ENCODE measurements at regions not wholly inside any gene's neighbourhood (a gene's known extent, or its start where the extent isn't known, plus 50 kb on each side); places are given as distances from the start of the nearest gene placed in this dataset.

DNA sequence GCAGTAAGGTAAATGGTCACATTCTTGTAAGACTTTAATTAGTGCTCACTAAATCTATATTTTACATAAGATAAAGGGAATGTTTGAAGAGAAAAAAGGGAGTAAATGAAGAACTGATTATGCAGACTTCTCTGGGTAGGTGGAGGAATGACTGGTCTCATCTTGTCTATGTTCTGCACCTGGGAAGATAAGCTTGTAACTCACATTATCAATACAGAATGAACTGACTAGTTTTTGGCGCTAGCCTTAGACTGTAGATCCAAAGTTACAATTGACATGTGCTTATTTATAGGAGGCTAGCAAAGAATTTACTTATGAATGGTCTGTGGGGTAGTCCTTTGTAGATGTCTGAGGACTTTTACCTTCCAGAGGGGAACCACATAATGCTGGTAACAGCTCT is 214.9 kb upstream of the RAB4A start:
- Histone ChIP-seq H3K9me3 (replicated peaks in 1 of 11) (peaks cover 0 to 12% (median 4%) of the 10 kb centered on the region in 11 experiments; a peak in 8 of 22 replicates), H3K36me3 (no peaks in the 10 kb centered on the region), H3K4me1 (peaks cover 0 to 11% (median 5%) of the 10 kb centered on the region in 10 experiments; a peak in 8 of 20 replicates), H4K20me1 (no peaks in the 10 kb centered on the region; a peak in 1 of 22 replicates), H3K4me2 (no peak overlapping the region), H3K27ac (no peak overlapping the region), H3K9ac (no peak overlapping the region), H3K27me3 (0 out of 22 replicates have a peak, but pooled peaks cover 0 to 6% (median 0%) of the 10 kb centered on the region in 11 experiments), H3K4me3 (no peak overlapping the region)
- TF ChIP-seq Cebpa-rat (IDR thresholded peaks at IDR 0.05), result no peak

DNA sequence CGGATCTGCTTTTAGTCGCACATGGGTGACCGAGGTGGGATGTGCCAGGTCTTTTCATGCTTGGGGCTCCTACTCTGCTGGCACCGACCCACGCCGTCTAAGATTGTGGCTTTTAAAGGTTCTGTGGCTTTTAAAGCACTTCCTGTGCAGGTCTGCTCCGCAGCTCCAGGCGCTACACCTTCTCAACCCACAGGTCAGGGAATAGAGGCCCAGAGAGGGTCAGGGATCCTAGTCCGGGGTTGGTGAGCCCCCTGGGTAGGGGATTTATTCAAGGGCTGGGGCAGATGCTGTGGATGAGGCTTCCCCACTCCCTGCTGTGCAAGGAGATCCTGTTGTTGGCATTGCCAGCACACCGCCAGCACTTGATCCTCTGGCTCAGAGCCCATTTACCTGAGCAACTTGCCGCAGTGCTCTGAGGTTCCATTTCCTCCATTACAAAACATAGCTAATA is 212.8 kb upstream of the RAB4A start:
- peaks cover 0 to 20% (median 10%) of the 10 kb centered on the region in 10 experiments; a peak in 14 of 20 replicates for H3K4me1 ChIP-seq
- H3K9ac ChIP-seq, result no peak overlapping the region
- H3K4me2 ChIP-seq, result peak overlapping the region in 6 of 11 experiments; percentile 2 to 37 (median 12); a peak in 6 of 22 replicates
- no peaks in the 10 kb centered on the region for H3K9me3 ChIP-seq (replicated peaks in 1 of 11)
- TF ChIP-seq Cebpa-rat (IDR thresholded peaks at IDR 0.05), result no peak
- no peaks in the 10 kb centered on the region; a peak in 1 of 22 replicates for H4K20me1 ChIP-seq
- no peaks in the 10 kb centered on the region for H3K36me3 ChIP-seq
- 0 out of 22 replicates have a peak, but pooled peaks cover 0 to 6% (median 0%) of the 10 kb centered on the region in 11 experiments for H3K27me3 ChIP-seq
- H3K4me3 ChIP-seq, result no peak overlapping the region
- H3K27ac ChIP-seq, result no peak overlapping the region

DNA sequence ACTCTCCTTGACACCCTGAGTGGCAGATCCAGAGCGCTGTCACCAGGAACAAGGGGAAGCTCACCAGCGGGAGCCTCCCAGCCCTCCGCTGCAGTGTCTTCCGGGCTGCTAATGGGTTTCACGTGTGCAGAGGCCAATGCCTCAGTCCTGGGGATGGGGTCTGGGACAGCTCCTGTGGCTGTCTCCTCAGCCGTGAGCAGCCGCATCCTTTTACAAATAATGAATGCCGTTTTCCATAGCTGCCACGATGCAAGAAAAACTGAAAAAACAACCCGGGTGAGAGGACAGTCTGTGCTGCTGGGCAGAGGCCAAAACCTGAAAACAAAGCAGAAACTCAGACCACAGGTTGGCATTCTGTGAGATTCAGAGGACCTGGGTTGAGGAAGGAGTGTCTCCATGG is 212.2 kb upstream of the RAB4A start:
- Histone ChIP-seq H4K20me1 (no peaks in the 10 kb centered on the region; a peak in 1 of 22 replicates), H3K36me3 (no peaks in the 10 kb centered on the region), H3K4me2 (0 out of 22 replicates have a peak overlapping the region, but pooled peaks of 1 of the 11 experiments have one; percentile 25), H3K4me1 (peaks cover 0 to 25% (median 11%) of the 10 kb centered on the region in 10 experiments; a peak in 14 of 20 replicates), H3K27ac (no peak overlapping the region), H3K9ac (no peak overlapping the region), H3K27me3 (0 out of 22 replicates have a peak, but pooled peaks cover 0 to 6% (median 0%) of the 10 kb centered on the region in 11 experiments), H3K9me3 (replicated peaks in 1 of 11) (no peaks in the 10 kb centered on the region), H3K4me3 (no peak overlapping the region)
- TF ChIP-seq Cebpa-rat (IDR thresholded peaks at IDR 0.05), result no peak

DNA sequence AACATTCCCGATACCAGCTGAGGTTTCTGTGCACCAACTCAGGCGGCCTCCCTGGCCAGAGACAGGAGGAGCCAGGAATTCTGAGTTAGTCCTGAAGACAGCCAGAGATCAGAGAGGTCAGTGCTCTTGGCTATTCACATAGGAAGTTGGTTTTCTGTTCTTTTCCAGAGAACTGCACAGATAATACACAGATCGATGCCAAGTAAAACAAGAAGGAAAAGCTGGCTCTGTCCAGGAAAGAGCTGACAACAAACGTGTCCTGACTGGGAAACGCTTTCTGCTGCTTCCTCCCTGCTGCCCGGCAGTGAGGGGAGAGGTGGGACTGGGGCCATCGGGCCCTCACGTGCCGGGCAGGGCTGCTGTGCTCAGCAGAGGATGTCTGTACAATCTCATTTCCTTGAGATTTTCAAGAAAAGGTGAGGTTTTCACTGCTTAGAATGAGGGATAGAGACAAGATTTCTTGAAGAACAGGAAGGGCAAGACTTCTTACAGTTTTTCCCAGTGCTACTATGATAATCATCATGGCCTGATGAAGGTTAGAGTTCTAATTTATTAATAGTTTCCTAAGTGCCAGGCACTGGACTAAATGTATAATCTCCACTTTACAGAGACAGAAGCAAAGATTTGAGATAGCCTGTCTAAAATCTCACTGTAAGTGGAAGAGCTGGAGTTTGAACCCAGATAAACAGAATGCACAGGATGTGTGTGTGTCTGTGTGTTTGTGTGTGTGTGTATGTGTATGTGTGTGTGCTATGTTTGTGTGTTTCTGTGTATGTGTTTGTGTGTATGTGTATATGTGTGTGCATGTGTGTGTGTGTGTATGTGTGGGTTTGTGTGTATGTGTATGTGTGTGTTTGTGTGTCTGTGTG is 211.0 kb upstream of the RAB4A start:
- H4K20me1 ChIP-seq, result no peaks in the 10 kb centered on the region; a peak in 1 of 22 replicates
- no peak for TF ChIP-seq Cebpa-rat (IDR thresholded peaks at IDR 0.05)
- H3K9ac ChIP-seq, result no peak overlapping the region
- H3K4me2 ChIP-seq, result peak overlapping the region in 1 of 11 experiments; percentile 16; a peak in 1 of 22 replicates
- peaks cover 9 to 37% (median 19%) of the 10 kb centered on the region in 10 experiments; a peak in 14 of 20 replicates for H3K4me1 ChIP-seq
- H3K27me3 ChIP-seq, result 0 out of 22 replicates have a peak, but pooled peaks cover 0 to 6% (median 0%) of the 10 kb centered on the region in 11 experiments
- H3K9me3 ChIP-seq (replicated peaks in 1 of 11), result no peaks in the 10 kb centered on the region
- H3K36me3 ChIP-seq, result no peaks in the 10 kb centered on the region
- no peak overlapping the region for H3K4me3 ChIP-seq
- H3K27ac ChIP-seq, result no peak overlapping the region

DNA sequence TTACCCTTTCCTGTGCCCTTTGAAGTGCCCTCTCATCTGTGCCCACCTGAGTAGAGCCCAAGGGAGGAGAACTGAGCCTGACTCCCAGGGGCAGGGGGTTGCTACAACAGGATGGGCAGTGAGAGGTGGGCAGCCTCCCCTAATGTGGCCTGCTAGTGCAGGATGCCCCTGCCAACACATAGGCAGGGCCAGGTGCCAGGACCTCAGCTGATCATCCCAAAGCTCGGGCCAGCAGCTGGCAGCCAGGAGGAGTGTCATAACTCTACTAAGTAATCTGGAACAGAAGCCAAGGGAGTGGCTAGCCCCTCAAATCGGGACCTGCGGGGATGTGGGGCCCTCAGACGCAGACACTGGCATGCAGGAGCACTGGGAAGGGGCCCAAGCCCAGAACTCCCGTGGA is 208.8 kb upstream of the RAB4A start:
- Histone ChIP-seq H3K36me3 (no peaks in the 10 kb centered on the region), H3K4me2 (peak overlapping the region in 2 of 11 experiments; percentile 10 to 26; a peak in 2 of 22 replicates), H3K4me3 (no peak overlapping the region), H3K9ac (no peak overlapping the region), H3K9me3 (replicated peaks in 1 of 11) (no peaks in the 10 kb centered on the region), H3K27me3 (0 out of 22 replicates have a peak, but pooled peaks cover 0 to 6% (median 0%) of the 10 kb centered on the region in 11 experiments), H3K27ac (no peak overlapping the region), H3K4me1 (peaks cover 9 to 59% (median 37%) of the 10 kb centered on the region in 10 experiments; a peak in 15 of 20 replicates), H4K20me1 (no peaks in the 10 kb centered on the region; a peak in 1 of 22 replicates)
- no peak for TF ChIP-seq Cebpa-rat (IDR thresholded peaks at IDR 0.05)

DNA sequence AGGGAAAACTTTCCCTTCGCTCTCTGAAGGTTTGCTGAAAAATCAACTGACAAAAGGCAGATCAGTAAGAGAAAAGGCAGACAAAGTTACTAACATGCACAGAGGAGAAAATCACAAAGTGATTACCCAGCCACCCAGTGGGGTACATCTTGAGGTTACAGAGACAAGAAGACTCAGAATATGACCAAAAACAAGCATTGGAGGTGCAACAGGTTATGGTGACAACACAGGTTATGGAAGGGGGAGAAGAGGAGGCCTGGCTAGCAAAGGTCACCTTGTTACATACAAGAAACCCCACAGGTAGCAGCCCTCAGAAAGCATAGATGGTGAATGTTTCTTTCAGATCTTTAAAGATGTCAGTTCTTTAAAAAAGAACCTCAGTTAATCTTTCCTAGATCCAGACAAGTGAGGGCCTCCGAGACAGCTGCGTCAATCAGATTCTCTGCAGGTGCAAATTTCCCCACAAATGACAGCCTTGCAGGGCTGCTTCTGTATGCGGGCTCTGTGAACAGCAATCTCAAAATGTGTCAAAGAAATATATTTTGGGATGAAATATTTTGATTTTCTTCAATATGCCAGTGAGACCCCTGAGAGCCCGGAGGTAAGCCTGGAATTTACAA is 207.6 kb upstream of the RAB4A start:
- no peak overlapping the region for H3K9ac ChIP-seq
- no peaks in the 10 kb centered on the region for H3K36me3 ChIP-seq
- H3K4me2 ChIP-seq, result peak overlapping the region in 4 of 11 experiments; percentile 63 to 87 (median 82); a peak in 5 of 22 replicates
- H3K4me3 ChIP-seq, result no peak overlapping the region
- no peaks in the 10 kb centered on the region for H4K20me1 ChIP-seq
- no peak for TF ChIP-seq Cebpa-rat (IDR thresholded peaks at IDR 0.05)
- H3K27ac ChIP-seq, result no peak overlapping the region
- peaks cover 0 to 3% (median 0%) of the 10 kb centered on the region in 11 experiments; a peak in 1 of 22 replicates for H3K27me3 ChIP-seq
- no peaks in the 10 kb centered on the region for H3K9me3 ChIP-seq (replicated peaks in 1 of 11)
- H3K4me1 ChIP-seq, result peaks cover 10 to 65% (median 46%) of the 10 kb centered on the region in 10 experiments

DNA sequence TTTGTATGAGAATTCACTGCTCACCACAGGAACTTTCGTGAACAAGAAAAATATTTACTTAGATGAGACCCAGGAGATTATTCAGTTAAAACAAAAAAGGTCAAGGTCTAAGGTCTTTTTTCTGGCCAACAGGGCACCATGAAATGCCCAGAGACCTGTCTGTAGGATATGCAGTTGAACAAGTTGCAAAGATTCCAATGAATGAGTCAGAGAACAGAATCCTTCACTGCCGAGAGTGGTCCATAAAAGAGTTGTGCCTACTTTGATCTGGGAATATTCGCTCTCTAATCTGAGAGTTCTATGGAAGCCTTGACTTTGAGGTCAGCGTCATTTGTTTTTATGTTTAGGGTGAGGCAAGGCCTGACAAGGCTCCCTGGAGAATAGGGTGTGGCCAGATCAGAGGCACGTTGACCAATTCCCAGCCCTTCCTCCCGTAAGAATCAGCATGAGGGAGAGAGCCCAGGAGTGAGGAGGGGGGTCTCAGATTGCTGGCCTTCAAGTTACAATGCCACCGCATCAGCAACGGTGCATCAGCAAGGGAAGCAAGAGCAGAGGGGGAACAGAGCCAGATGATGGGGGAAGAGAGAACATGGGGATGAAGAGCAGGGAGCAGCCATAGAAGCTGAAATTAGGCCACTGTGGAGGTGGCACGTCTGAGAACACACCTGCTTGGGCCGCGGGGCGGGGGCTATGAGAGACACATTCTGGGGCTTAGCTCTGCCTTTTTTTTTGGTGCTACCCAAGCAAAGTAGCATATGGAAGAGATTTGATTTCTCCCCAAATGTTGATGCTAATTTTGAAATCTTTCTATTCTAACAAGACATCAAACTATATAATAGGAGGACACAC is 206.4 kb upstream of the RAB4A start:
- Histone ChIP-seq H3K9me3 (replicated peaks in 1 of 11) (no peaks in the 10 kb centered on the region), H3K36me3 (no peaks in the 10 kb centered on the region), H3K4me3 (no peak overlapping the region), H3K9ac (no peak overlapping the region), H3K4me2 (peak overlapping the region in 8 of 11 experiments; percentile 27 to 87 (median 68); a peak in 13 of 22 replicates), H3K4me1 (peaks cover 16 to 73% (median 55%) of the 10 kb centered on the region in 10 experiments), H4K20me1 (no peaks in the 10 kb centered on the region), H3K27ac (peak overlapping the region in 3 of 11 experiments; percentile 3 to 34 (median 10); a peak in 2 of 22 replicates), H3K27me3 (no peaks in the 10 kb centered on the region; a peak in 1 of 22 replicates)
- no peak for TF ChIP-seq Cebpa-rat (IDR thresholded peaks at IDR 0.05)

DNA sequence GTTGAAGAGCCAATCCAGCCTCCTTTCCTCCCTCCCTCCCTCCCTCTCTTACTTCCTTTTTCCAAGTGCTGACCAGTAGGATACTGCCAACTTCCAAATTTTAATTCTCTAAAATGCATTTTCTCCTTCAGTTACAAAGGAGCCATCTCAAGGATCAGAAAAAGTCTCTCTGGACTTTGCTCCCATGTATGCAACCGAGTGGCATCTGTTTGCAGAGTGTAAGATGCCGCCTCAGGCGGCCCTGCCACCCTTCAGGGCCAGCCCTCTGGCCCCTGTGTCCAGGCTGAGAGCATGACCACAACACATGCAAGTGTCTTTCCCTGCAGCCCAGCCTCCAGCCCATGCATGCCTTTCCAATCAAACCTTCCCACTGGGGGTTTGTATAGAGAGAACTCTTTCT is 205.3 kb upstream of the RAB4A start:
- Histone ChIP-seq H3K9me3 (replicated peaks in 1 of 11) (no peaks in the 10 kb centered on the region), H3K27me3 (no peaks in the 10 kb centered on the region; a peak in 1 of 22 replicates), H3K4me3 (no peak overlapping the region), H3K36me3 (no peaks in the 10 kb centered on the region), H3K4me2 (peak overlapping the region in 6 of 11 experiments; percentile 79 to 87 (median 82); a peak in 10 of 22 replicates), H3K4me1 (peaks cover 16 to 84% (median 64%) of the 10 kb centered on the region in 10 experiments), H3K9ac (no peak overlapping the region), H3K27ac (no peak overlapping the region), H4K20me1 (no peaks in the 10 kb centered on the region)
- TF ChIP-seq Cebpa-rat (IDR thresholded peaks at IDR 0.05), result no peak
